Trophoblast cell (in vitro differentiated cells and primary cell): ENCODE measurements at regions not wholly inside any gene's neighbourhood (a gene's known extent, or its start where the extent isn't known, plus 50 kb on each side); places are given as distances from the start of the nearest gene placed in this dataset.

Source experiments
- DNase-seq, 2 donors: peaks; one replicate each; pipeline ENCODE4 v3.0.0-alpha.2; 2016
- H2AFZ ChIP-seq: 2 replicates; pipeline ENCODE4 v1.6.1; 2013; ENCODE audit warnings: low read length, moderate library complexity, mild to moderate bottlenecking; ENCODE audit not compliant: insufficient read depth, poor library complexity
- H2AK5ac ChIP-seq: 2 replicates; pipeline ENCODE4 v1.6.1; 2013; ENCODE audit warnings: mild to moderate bottlenecking, low read length
- H2BK120ac ChIP-seq: 2 replicates; pipeline ENCODE4 v1.6.1; 2013; ENCODE audit warnings: low read length, mild to moderate bottlenecking, moderate library complexity; ENCODE audit not compliant: insufficient read depth, poor library complexity
- H2BK12ac ChIP-seq: 2 replicates; pipeline ENCODE4 v1.6.1; 2013; ENCODE audit warnings: mild to moderate bottlenecking, low read length, moderate library complexity
- H2BK5ac ChIP-seq: 2 replicates; pipeline ENCODE4 v1.6.1; 2013; ENCODE audit warnings: low read length, low read depth, moderate library complexity, mild to moderate bottlenecking; ENCODE audit not compliant: poor library complexity
- H3K14ac ChIP-seq: 2 replicates; pipeline ENCODE4 v1.6.1; 2013; ENCODE audit warnings: mild to moderate bottlenecking, low read length
- H3K18ac ChIP-seq: 2 replicates; pipeline ENCODE4 v1.6.1; 2013; ENCODE audit warnings: mild to moderate bottlenecking, low read length
- H3K23ac ChIP-seq: 2 replicates; pipeline ENCODE4 v1.6.1; 2013; ENCODE audit warnings: low read length
- H3K27ac ChIP-seq: 2 replicates; pipeline ENCODE4 v1.5.1; 2013; ENCODE audit warnings: low read depth, mild to moderate bottlenecking, inconsistent platforms, low read length, moderate library complexity
- H3K27me3 ChIP-seq: 2 replicates; pipeline ENCODE4 v1.6.1; 2013; ENCODE audit warnings: inconsistent platforms, mild to moderate bottlenecking, low read length, moderate library complexity; ENCODE audit not compliant: insufficient read depth
- H3K36me3 ChIP-seq, 2 experiments: 1 replicate in 1 of 2; 2 replicates in 1 of 2; pipeline ENCODE4 v1.6.1; 2013; ENCODE audit warnings: low read length in 2 of 2, mild to moderate bottlenecking in 2 of 2, moderate library complexity in 1 of 2; ENCODE audit not compliant: insufficient read depth in 2 of 2, control insufficient read depth in 1 of 2
- H3K4ac ChIP-seq: 2 replicates; pipeline ENCODE4 v1.6.1; 2013; ENCODE audit warnings: low read depth, mild to moderate bottlenecking, low read length, moderate library complexity
- H3K4me1 ChIP-seq, 2 experiments: 1 replicate in 1 of 2; 2 replicates in 1 of 2; pipeline ENCODE4 v1.6.1; 2013; ENCODE audit warnings: low read length in 2 of 2, mild to moderate bottlenecking in 2 of 2, moderate library complexity in 1 of 2; ENCODE audit not compliant: insufficient read depth in 2 of 2, control insufficient read depth in 1 of 2
- H3K4me2 ChIP-seq: 2 replicates; pipeline ENCODE4 v1.6.1; 2013; ENCODE audit warnings: inconsistent platforms, mild to moderate bottlenecking, low read length, moderate library complexity
- H3K4me3 ChIP-seq: 2 replicates; pipeline ENCODE4 v1.5.1; 2013; ENCODE audit warnings: mild to moderate bottlenecking, low read depth, low read length, inconsistent platforms
- H3K79me1 ChIP-seq: one replicate; pipeline ENCODE4 v1.6.1; 2013; ENCODE audit warnings: low read length
- H3K79me2 ChIP-seq: 2 replicates; pipeline ENCODE4 v1.6.1; 2013; ENCODE audit warnings: low read length, mild to moderate bottlenecking; ENCODE audit not compliant: control insufficient read depth, insufficient read depth, poor library complexity
- H3K9ac ChIP-seq: 2 replicates; pipeline ENCODE4 v1.6.1; 2013; ENCODE audit warnings: mild to moderate bottlenecking, low read length
- H3K9me3 ChIP-seq: 2 replicates; pipeline ENCODE4 v1.6.1; 2013; ENCODE audit warnings: low read depth, mild to moderate bottlenecking, control low read depth, inconsistent platforms, low read length; ENCODE audit not compliant: insufficient read depth
- H4K12ac ChIP-seq: 2 replicates; pipeline ENCODE4 v1.6.1; 2013; ENCODE audit warnings: low read depth, mild to moderate bottlenecking, low read length, moderate library complexity
- H4K8ac ChIP-seq: 2 replicates; pipeline ENCODE4 v1.6.1; 2013; ENCODE audit warnings: low read depth, mild to moderate bottlenecking, low read length, moderate library complexity
- H4K91ac ChIP-seq: one replicate; pipeline ENCODE4 v1.6.1; 2013; ENCODE audit warnings: low read depth, mild to moderate bottlenecking, low read length, moderate library complexity
- WGBS: extraction: QIAGEN DNeasy Blood & Tissue Kit; methylation state at CpG from one replicate; pipeline ENCODE4 v1.1.7; 2013; ENCODE audit warnings: missing lambda C conversion rate; ENCODE audit not compliant: insufficient read length, insufficient coverage; ENCODE audit errors: extremely low coverage; 5-methylcytosine and 5-hydroxymethylcytosine counted together

DNA sequence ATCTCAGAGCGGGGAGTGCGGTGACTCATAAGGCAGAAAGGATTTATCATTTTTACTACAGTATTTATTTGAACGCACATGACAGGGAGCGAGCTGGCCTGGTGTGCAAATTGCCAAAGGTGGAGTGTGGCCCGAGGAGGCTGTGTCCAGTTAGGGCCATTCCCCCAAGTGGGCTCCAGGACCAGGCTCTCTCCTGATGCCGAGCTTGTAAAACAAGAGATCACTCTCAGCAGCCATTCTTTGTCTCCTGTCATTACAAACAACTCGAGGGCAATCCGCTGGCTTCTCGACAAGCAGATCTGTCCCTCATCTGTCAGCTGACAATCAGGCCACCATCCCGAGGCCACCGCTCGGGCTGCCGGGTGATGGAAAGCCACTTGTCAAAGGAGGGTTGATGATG, 418.9 kb downstream of the ZNF536 start:
- DNase-seq, result no peak
- Histone ChIP-seq H3K27me3 (no peaks in the 10 kb centered on the region), H2BK12ac (no peak overlapping the region), H3K79me2 (no peaks in the 10 kb centered on the region), H4K91ac (no peak overlapping the region), H3K4ac (no peak overlapping the region), H4K8ac (no peak overlapping the region), H3K4me1 (no peaks in the 10 kb centered on the region), H3K18ac (no peak overlapping the region), H2BK5ac (no peak overlapping the region), H3K9me3 (no peaks in the 10 kb centered on the region), H3K36me3 (no peaks in the 10 kb centered on the region), H2BK120ac (no peak overlapping the region), H3K23ac (no peak overlapping the region), H3K4me3 (no peak overlapping the region), H3K4me2 (no peak overlapping the region), H3K14ac (no peak overlapping the region), H2AFZ (no peak overlapping the region), H3K9ac (no peak overlapping the region), H3K27ac (no peak overlapping the region), H4K12ac (no peak overlapping the region), H2AK5ac (no peak overlapping the region), H3K79me1 (no peaks in the 10 kb centered on the region)
- no CpG with 5 or more reads among the region's 13 CpGs for whole genome bisulfite sequencing

DNA sequence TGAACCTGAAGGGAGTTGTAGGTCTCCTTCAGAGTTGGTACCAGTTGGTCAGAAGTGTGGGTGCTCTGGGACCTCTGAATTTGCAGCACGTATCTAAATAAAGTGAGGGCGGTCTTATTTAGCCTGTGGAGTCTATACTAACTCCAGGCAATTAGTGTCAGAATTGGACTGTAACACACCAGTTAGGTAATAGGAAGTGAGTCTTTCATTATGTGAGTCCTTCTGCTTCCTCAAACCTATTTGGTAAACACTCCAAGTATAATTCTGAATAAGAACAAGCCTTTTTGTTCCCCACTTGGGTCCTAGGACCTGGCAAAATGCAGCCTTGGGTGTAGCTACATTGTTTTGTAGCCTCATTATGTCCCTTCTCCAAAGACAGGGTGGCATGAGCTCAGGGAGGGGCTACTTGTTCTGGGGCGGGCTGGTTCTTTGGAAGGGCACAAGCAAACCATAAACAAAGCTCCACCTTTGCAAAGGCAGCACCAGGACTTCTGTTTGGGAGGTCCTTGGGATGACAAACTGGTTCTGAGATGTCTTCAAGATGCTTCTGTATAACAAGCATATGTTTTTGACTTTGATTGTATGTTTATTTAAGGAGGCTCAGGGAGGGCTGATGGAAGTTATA, 418.0 kb downstream of the ZNF536 start:
- no CpG with 5 or more reads among the region's 3 CpGs for WGBS
- H4K91ac ChIP-seq, result no peak overlapping the region
- no peak overlapping the region for H2BK5ac ChIP-seq
- H3K4me3 ChIP-seq, result no peak overlapping the region
- no peaks in the 10 kb centered on the region for H3K79me1 ChIP-seq
- no peaks in the 10 kb centered on the region for H3K27me3 ChIP-seq
- no peak overlapping the region for H2AK5ac ChIP-seq
- H3K9ac ChIP-seq, result no peak overlapping the region
- no peak overlapping the region for H3K27ac ChIP-seq
- no peak overlapping the region for H2BK12ac ChIP-seq
- no peaks in the 10 kb centered on the region for H3K79me2 ChIP-seq
- H3K36me3 ChIP-seq, result no peaks in the 10 kb centered on the region
- no peak for DNase-seq
- H4K12ac ChIP-seq, result no peak overlapping the region
- H4K8ac ChIP-seq, result no peak overlapping the region
- H3K9me3 ChIP-seq, result no peaks in the 10 kb centered on the region
- H3K14ac ChIP-seq, result no peak overlapping the region
- H3K4me2 ChIP-seq, result no peak overlapping the region
- no peak overlapping the region for H3K23ac ChIP-seq
- no peak overlapping the region for H2BK120ac ChIP-seq
- H3K18ac ChIP-seq, result no peak overlapping the region
- no peaks in the 10 kb centered on the region for H3K4me1 ChIP-seq
- no peak overlapping the region for H3K4ac ChIP-seq
- no peak overlapping the region for H2AFZ ChIP-seq

DNA sequence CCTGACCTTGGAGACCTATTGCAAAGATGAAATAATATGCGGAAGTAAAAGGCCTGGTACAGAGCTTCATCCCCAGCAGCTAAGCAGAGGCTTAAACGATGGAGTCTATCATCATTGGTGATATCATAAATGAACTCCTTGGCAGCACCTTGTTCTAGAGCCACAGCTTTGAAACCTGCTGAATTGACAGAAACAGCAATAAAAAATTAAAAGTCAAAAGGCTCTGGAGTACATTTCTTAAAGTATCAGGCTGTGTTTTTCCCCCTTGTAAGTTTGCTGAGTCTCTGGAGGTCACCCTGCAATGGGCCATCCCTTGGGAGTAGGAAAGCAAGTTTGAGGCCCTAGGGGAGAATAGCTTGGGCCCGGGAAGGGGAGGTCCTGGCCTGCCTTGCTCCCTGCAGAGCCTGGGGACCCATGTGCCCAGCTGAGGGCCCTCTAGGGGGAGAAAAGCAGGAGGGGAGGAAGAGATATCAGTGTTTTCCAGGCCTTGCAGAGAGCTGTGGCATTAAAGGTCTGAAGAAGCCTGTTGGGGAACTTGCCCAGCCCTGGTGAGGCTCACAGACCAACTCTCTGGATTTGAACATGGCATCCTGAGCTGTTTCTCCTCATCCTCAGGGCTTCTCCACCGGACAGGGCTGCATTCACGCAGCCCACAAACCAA, 416.1 kb downstream of the ZNF536 start:
- no peak for DNase-seq
- Histone ChIP-seq H2BK5ac (no peak overlapping the region), H3K36me3 (no peaks in the 10 kb centered on the region), H3K4me2 (no peak overlapping the region), H3K14ac (no peak overlapping the region), H4K12ac (no peak overlapping the region), H3K27ac (no peak overlapping the region), H3K27me3 (no peaks in the 10 kb centered on the region), H3K4ac (no peak overlapping the region), H3K18ac (no peak overlapping the region), H3K9me3 (no peaks in the 10 kb centered on the region), H3K4me1 (no peaks in the 10 kb centered on the region), H4K91ac (no peak overlapping the region), H2AFZ (no peak overlapping the region), H3K79me1 (no peaks in the 10 kb centered on the region), H2AK5ac (no peak overlapping the region), H2BK120ac (no peak overlapping the region), H4K8ac (no peak overlapping the region), H2BK12ac (no peak overlapping the region), H3K9ac (no peak overlapping the region), H3K4me3 (no peak overlapping the region), H3K23ac (no peak overlapping the region), H3K79me2 (no peaks in the 10 kb centered on the region)
- WGBS, result no CpG with 5 or more reads among the region's 5 CpGs

DNA sequence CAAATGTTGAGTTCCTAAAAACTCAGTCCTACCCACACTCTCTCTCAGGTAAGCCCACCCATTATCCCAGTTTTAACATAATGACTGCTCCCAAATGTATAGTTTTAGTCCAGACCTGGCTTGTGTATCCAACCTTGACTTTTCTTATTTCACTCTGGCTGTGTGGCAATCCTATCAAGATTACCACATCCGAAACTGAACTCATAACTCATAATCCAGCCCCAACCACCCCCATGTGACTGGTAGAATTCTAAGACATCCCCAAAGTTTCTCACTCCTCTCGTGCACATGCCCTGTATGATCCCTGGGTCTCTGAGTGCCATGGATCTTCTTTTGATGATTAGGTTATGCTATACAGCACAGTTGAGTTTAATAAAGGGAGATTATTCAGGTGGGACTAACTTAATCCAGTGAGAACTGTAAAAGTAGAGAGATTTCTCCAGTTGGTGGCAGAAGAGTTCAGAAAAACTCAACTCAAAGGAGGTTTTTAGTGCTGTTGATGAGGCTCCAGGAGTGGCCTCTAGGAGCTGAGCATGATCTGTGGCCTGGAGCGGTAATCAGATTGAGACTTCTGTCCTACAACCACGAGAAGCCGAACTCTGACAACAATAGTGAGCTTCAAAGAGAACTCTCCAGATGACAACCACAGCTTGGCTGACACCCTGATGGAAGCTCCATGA, 413.4 kb downstream of the ZNF536 start:
- Histone ChIP-seq H3K4me1 (no peaks in the 10 kb centered on the region), H3K18ac (no peak overlapping the region), H3K27ac (no peak overlapping the region), H2AFZ (no peak overlapping the region), H3K14ac (no peak overlapping the region), H2AK5ac (no peak overlapping the region), H3K4ac (no peak overlapping the region), H3K23ac (no peak overlapping the region), H3K79me2 (no peaks in the 10 kb centered on the region), H3K4me2 (no peak overlapping the region), H3K79me1 (no peaks in the 10 kb centered on the region), H3K9ac (no peak overlapping the region), H3K9me3 (no peaks in the 10 kb centered on the region), H3K4me3 (no peak overlapping the region), H2BK120ac (no peak overlapping the region), H2BK5ac (no peak overlapping the region), H3K36me3 (no peaks in the 10 kb centered on the region), H3K27me3 (no peaks in the 10 kb centered on the region), H4K12ac (no peak overlapping the region), H2BK12ac (no peak overlapping the region), H4K91ac (no peak overlapping the region), H4K8ac (no peak overlapping the region)
- no peak for DNase-seq
- no CpG with 5 or more reads among the region's 5 CpGs for WGBS
